C4-2B (cell line): ENCODE measurements at regions not wholly inside any gene's neighbourhood (a gene's known extent, or its start where the extent isn't known, plus 50 kb on each side); places are given as distances from the start of the nearest gene placed in this dataset.

Experiments
- CTCF ChIP-seq: fragments of 450-650 bp; conservative IDR thresholded peaks from 2 replicates; pipeline ENCODE4 v1.5.1; 2017; ENCODE audit warnings: mild to moderate bottlenecking
- ZFX ChIP-seq: fragments of 450-650 bp; IDR thresholded peaks from 2 replicates; pipeline ENCODE4 v1.6.1; 2017

- no peak for TF ChIP-seq CTCF
- TF ChIP-seq ZFX = no peak
These were observed 250.7 kb upstream of the ARHGAP20 start for GRCh38 chr11:110962921-110963320.
